ENCODE measurements at regions not wholly inside any gene's neighbourhood (a gene's known extent, or its start where the extent isn't known, plus 50 kb on each side); places are given as distances from the start of the nearest gene placed in this dataset.

DNA sequence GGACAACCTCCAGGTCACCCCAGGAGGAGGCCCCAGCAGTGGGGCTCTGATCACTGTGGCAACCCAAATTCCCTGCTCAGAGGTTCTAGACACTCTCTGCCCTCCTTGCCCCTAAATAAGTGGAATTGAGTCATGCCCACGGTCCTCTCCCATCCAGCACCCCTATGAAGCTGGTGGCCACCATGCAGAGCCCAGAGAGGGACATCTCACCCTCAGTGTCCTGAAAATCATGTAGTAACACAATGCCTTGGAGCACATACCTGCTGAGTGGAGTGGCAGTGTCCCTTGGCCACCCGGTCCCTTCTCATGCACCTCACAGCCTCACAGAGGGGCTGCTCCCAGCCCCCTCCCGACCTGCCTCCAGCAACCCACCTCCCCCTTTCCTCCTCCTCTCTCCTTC, 114.3 kb upstream of the MEF2A start:
- TF ChIP-seq, protein P1, sequence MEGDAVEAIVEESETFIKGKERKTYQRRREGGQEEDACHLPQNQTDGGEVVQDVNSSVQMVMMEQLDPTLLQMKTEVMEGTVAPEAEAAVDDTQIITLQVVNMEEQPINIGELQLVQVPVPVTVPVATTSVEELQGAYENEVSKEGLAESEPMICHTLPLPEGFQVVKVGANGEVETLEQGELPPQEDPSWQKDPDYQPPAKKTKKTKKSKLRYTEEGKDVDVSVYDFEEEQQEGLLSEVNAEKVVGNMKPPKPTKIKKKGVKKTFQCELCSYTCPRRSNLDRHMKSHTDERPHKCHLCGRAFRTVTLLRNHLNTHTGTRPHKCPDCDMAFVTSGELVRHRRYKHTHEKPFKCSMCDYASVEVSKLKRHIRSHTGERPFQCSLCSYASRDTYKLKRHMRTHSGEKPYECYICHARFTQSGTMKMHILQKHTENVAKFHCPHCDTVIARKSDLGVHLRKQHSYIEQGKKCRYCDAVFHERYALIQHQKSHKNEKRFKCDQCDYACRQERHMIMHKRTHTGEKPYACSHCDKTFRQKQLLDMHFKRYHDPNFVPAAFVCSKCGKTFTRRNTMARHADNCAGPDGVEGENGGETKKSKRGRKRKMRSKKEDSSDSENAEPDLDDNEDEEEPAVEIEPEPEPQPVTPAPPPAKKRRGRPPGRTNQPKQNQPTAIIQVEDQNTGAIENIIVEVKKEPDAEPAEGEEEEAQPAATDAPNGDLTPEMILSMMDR (IDR thresholded peaks at IDR 0.05 in 2 of 3, conservative IDR thresholded peaks at IDR 0.05 in 1 of 3; ENCODE audit: control insufficient read depth in 2 of 3, extremely low read depth in 1 of 3, insufficient read depth in 1 of 3, low read depth in 3 of 3, low read length in 3 of 3), result no peak
- TF ChIP-seq, protein P2, sequence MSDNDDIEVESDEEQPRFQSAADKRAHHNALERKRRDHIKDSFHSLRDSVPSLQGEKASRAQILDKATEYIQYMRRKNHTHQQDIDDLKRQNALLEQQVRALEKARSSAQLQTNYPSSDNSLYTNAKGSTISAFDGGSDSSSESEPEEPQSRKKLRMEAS (IDR thresholded peaks at IDR 0.05; ENCODE audit: low read depth, low read length), result no peak
- TF ChIP-seq, protein P3, sequence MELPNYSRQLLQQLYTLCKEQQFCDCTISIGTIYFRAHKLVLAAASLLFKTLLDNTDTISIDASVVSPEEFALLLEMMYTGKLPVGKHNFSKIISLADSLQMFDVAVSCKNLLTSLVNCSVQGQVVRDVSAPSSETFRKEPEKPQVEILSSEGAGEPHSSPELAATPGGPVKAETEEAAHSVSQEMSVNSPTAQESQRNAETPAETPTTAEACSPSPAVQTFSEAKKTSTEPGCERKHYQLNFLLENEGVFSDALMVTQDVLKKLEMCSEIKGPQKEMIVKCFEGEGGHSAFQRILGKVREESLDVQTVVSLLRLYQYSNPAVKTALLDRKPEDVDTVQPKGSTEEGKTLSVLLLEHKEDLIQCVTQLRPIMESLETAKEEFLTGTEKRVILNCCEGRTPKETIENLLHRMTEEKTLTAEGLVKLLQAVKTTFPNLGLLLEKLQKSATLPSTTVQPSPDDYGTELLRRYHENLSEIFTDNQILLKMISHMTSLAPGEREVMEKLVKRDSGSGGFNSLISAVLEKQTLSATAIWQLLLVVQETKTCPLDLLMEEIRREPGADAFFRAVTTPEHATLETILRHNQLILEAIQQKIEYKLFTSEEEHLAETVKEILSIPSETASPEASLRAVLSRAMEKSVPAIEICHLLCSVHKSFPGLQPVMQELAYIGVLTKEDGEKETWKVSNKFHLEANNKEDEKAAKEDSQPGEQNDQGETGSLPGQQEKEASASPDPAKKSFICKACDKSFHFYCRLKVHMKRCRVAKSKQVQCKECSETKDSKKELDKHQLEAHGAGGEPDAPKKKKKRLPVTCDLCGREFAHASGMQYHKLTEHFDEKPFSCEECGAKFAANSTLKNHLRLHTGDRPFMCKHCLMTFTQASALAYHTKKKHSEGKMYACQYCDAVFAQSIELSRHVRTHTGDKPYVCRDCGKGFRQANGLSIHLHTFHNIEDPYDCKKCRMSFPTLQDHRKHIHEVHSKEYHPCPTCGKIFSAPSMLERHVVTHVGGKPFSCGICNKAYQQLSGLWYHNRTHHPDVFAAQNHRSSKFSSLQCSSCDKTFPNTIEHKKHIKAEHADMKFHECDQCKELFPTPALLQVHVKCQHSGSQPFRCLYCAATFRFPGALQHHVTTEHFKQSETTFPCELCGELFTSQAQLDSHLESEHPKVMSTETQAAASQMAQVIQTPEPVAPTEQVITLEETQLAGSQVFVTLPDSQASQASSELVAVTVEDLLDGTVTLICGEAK (IDR thresholded peaks at IDR 0.05; ENCODE audit: borderline replicate concordance), result no peak
- TF ChIP-seq FOXM1 (IDR thresholded peaks at IDR 0.05; ENCODE audit: low read depth, low read length), result no peak
- no peak for TF ChIP-seq SRF (IDR thresholded peaks at IDR 0.05; ENCODE audit: low read depth in 2 of 2, low read length in 2 of 2)
